ENCODE measurements at regions not wholly inside any gene's neighbourhood (a gene's known extent, or its start where the extent isn't known, plus 50 kb on each side); places are given as distances from the start of the nearest gene placed in this dataset.
A peak's percentile ranks its signal among the peaks of the same experiment; 100 is the strongest.
"Not testable (repeated sequence)": the region's sequence is repeated elsewhere in the genome, so short reads cannot be mapped to it uniquely, and the experiment has no call there.

DNA sequence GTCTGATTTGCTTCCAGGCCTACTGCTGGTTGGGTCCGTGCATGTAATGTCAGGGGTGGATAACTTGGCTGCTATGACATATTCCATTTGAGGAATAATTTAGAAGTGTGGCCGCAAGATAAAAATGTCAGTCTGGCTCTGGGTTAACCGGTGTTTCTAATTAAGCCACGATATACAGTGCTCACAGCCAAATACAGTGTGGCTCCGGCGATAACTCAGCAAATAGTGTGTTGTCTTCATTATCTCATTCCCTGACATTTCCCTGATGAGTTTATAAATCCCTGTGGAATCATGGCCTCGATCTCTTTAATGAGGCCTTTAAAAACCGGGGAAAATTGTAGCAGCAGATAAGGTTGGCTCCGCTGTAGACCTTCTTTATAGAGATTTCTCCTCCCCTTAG lies 1125.0 kb downstream of the TYW1 start:
- DNase-seq: no peak

DNA sequence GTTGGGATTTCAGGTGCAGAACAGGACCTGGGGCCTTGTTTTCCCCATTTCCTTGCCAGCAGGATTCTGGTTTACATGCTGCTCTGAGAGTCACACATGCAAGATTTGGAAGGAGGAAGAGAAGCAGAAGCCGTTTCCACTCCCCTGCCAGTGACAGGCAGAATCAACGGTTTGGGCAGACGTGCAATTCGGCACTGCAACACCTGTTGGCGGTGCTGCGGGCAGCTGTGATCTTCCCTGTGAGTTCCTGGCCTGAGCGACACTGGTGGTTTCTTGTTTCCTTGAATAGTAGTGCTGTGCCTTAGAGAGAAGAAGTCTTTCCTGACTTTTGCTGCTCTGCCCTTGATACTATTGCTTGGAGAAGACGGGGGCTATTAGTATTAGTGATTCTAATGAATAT lies 1126.2 kb downstream of the TYW1 start:
- no peak for DNase-seq

DNA sequence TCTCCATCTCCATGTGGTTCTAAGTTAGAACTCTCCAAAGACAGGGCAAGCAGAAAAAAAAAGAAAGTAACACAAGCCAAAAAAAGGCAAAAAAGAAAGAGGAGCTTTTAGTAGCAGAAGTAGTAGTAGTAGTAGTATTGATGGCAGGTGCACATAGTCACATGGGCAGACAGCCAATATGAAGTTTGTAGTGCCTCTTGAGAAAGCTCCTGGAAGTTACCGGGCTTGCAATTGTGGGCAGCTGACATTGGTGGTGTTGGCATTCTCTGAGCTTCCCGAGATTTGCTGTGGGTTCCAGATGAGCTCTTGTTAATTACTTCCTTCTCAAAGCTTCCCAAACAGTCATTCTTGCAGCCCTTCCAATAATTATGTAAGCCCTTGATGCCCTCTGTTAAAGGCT lies 1128.5 kb downstream of the TYW1 start:
- DNase-seq: peak; percentile 32

DNA sequence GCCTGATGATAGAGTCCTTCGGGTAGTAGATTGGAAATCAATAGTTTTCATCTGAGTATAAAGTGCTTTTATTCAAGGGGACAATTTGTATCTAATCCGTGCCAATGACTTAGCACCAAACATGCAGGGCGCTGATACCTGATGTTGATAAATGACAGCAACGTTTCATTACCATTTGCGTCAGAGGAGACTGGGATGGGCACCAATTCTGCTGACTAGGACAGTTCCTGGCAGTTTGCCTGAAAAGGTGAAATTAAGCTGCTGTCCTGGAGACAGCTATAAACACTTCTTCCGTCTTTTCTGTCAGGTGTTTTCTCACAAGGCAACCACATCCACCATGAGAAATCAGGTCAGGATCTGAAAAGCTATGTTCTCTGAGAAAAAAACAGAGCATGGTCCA lies 1136.4 kb downstream of the TYW1 start:
- no peak for DNase-seq

DNA sequence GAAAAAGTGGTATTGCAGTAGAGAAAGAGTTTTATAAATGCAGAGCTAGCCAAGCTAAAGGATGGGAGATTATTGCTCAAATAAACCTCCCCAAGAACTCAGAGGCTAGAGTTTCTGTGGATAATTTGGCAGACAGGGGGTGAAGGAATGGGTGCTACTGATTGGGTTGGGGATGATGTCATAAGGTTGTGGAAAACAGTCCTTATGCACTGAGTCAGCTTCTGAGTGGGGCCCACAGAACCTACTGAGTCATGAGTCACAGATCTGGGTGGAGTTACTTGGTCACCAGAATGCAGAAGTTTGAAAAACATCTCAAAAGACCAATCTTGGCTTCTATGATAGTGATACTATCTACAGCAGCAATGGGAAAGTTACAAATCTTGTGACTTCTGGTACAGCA lies 1146.7 kb downstream of the TYW1 start:
- DNase-seq: no peak

DNA sequence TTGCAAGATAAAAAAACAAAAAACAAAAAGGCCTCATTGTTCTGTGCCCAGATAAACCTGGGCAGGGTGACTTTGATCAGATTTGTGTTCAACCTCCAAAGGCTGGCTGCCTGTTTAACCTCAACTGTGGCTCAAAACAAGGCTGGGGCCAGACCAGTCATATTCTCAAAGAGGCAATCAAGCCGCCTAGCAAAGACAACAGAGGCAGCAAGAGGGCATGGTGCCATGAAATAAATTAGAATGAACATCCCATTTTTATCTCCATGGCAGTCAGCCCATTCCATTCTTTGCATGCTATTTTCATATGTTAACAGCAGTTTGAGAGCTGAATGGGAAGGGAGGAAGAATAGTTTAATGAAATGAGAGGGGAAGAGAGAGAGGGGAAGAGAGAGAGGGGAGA lies 1150.3 kb downstream of the TYW1 start:
- no peak for DNase-seq

DNA sequence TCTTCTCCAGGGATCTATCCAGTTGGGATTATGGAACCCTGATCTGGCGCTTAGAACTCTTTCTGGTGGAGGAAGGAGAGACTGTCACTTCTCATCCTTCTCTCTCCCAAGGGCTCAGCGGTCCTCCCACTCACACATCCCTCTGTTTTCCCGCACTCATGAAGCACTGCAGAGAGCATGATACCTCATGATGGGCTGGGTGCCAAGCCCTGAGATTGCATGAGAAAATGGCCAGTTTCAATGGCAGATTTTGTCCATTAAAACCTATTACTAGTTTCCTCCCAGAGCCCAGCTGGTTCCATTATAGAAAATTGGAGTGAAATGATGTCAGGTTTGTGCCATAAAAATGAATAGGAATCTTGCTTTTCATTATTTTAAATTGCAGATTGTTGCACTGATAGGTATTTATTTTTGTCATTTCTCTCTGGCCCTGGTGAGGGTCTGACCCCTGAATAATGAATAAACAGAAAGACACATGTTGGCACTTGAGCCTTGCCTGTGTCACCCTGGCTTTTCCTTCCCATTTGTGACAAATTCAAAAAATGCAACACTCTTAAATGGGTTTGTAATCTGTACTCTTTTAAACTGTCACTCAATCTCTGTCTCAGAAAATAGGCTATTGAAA lies 1151.1 kb downstream of the TYW1 start:
- peak; percentile 27 for DNase-seq

DNA sequence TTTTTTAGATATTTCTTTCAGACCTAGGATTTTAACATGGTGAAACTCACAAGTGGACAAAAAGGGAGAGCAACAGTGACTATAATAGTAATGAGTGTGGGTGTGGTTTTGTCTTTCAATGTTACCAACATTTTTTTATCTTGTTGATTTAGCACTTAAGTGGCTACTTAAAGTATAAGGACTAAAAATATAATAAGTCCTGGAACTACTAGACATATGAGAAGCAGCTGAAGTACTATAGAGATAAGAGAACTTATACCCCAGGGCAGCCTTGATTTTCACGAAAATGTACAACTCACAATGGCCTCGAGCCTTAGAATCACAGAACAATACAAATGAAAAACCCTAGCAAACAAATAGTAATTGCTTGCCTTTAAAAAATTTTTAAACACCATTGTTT lies 1151.8 kb downstream of the TYW1 start:
- peak; percentile 26 for DNase-seq

DNA sequence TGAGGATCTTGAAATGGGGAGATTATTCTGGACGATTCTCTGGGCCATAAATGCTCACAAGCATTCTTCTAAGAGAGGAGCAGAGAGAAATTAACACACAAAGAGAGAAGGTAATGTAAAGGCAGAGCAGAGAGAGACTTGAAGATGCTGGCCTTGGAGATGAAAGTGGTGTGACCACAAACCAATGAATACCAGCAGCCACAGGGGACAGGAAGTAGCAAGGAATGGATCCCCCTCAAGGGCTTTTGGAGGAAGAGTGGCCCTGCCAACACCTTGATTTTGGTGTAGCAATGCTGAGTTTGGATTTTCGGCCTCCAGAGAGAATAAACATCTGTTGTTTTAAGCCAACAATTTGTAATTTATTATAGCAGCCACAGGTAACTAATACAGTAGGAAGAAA lies 1155.6 kb downstream of the TYW1 start:
- no peak for DNase-seq

DNA sequence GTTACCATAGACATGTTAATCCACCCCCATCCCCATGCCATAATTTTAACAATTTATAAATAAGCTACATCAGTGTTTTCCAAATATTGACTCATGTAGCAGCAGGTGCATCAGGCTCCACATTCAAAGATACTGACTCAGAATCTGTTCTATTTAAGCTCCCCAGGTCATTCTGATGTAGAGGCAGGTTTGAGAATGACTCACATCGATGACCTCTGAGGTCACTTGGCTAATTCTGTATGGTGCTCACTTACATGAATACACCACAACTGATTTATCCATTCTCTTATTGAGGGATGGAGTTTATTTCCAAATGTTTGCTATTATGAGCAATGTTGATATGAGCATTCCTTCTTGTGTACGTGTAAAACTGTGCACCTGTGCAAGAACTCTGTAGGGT lies 1159.0 kb downstream of the TYW1 start:
- peak; percentile 87 for DNase-seq

DNA sequence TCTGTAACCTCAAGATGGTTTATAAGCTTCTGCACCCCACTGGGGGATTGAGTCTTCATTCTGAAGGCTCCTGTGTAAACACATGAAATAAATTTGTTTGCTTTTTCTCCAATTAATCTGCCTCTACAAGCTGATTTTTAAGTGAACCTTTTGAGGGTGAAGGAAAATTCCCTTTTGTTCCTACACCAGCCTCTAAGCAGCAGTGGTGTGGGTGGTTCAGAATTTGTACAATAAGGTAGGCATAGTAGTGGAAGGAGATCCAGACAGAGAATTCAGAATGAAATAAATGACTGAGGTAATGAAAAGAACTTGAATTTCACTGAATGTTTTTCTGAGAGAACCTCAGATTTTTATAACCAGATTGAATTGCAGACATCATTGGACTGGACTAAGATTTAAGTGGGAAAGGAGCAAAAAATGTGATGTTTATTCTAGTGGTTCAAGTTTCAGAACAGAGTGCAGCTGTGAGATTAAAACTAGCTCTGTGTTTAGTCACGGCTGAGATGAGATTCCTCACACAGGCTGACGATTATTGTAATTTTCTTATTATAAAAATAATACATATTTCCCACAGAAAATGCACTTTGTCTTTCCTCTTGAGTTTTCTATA lies 1162.2 kb downstream of the TYW1 start:
- no peak for DNase-seq

DNA sequence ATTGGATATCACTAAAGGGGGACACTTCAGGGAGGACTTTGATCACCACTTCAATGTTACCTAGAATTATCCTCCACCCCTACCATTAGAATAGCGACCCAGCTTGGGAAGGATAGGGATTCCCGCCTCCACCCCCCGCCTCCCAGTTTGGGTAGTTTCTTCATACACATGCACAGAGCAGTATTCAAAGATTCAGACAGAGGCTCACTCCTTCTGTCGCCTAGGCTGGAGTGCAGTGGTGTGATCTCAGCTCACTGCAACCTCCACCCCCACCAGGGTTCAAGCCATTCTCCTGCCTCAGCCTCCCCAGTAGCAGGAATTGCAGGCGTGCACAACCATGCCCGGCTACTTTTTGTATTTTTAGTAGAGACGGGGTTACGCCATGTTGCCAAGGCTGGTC lies 1166.1 kb downstream of the TYW1 start:
- no peak for DNase-seq

DNA sequence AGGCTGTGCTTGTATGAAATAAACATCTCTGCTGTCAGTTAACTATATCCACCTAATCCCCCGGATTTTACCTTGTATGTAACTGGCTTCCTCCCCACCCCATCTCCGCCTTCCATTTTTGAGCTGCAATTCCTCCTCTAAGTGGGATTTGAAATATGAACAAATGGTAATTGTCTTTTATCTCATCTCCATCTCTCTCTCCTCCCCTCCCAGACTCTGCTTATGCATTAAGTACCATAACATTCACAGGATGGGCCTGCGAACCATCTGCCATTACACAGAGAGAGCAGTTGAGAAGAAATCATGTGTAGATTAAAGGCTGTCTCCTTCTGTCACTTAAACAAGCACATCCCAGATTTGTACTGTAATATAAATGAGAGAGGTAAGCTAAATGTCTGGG lies 1169.9 kb downstream of the TYW1 start:
- DNase-seq: no peak

DNA sequence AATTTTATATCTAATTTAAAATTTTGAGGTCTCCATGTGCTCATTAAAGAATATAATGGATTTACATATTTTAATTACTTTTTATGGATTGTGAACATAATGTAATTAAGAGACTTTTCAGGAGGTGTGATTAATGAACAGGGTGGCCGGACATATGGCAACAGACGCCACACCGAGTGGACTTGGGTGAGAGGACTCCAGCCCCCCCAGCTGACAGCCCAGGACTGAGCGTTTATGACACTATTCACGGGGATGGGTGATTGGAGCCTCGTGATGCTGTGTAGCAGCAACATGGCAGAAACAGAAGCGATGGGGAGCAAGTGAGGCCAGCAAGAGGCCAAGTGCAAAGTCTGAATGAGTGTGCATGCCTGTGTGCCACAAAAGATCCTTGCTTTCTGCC lies 1176.9 kb downstream of the TYW1 start:
- DNase-seq: no peak

DNA sequence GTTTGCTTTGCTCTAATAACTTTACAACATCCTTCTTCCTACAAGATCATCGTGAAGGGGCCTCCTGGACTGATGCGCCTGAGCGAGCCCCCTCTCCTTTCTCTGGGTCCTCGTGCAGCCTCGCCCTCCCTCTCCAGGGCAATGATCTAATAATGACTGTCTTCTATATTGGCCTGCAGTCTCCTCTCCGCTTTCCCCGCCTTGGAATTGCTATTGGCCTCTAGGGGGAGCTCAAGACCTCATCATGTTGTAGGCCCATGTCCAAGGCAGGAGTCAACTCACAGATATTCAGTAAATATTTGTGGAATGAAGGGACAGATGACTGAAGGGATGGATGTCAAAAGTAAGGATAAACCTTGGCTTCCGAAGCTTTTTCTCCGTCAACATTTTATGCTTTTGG lies 1180.3 kb downstream of the TYW1 start:
- peak; percentile 70 for DNase-seq

DNA sequence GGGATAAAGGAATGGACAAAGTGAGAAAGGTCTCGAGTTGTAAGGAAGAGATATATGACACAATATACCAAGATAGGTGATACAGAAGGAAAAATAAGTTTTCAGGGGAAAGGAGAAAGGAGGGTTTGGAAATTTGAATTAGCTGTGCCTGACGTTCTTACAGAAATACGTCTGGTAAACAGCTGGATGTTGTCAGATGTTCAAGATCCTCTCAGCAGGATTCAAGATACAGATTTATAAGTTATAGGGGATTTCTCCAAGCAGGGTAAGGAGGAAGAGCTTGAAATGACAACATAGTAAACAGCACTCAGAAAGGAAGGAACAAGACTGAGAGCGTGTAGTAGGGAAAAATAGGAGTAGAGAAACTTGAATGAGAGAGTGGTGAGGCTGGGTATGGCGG lies 1184.1 kb downstream of the TYW1 start:
- DNase-seq: no peak

DNA sequence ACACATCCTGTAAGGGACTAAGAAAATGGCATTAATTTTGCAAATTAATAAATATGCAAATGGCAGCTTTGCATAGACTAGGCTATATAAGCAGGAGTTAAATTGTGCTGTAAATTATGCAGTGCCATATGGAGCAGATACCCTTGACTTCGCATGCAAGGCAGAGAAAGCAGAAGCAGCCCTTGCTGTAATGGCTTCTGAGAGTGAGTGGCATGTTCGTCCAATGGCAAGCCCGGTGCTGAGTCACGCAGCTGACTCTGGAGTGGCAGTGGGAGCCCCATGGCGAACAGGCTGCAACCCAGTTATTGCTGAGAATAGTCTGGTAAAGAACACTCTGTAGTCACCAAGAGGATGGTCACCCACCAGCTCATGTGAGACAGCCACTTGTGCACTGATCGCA lies 1186.5 kb downstream of the TYW1 start:
- no peak for DNase-seq

DNA sequence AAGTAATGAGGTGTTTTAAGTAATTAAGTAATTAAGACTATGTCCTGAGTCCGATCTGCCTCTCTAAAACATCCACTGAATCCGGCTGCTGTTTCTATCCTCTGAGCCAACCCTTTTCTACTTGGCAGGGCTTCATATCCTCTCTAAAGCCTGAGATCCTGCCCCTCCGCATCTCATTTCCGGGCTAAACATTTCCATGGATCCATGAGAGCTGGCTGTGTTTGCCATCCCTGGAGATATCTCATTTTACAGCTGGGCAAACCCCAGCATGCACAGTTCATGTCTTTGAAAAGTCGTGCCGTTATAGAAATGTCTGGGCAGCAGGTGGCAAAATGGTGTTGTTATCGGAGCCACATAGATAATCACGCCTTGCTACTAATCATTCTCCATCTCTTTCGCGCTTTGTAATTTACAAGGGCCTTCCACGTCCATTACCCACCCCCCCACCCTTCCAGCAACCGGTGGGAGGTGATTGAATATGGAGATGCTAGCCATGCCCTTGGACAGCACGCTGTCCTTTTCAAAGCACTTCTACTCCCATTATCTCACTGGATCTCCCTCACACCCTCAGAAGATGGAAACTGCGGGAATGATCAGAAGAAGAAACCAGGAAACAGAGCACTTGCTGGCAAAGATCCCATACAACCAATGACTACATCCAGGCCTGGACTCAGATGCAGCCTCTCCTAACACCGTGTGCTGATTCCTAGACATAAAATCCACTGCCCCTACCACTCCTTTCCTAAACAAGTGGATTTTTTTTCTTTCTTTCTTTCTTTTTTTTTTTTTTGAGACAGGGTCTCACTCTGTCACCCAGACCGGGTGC lies 1189.2 kb downstream of the TYW1 start:
- DNase-seq: peak; percentile 35

DNA sequence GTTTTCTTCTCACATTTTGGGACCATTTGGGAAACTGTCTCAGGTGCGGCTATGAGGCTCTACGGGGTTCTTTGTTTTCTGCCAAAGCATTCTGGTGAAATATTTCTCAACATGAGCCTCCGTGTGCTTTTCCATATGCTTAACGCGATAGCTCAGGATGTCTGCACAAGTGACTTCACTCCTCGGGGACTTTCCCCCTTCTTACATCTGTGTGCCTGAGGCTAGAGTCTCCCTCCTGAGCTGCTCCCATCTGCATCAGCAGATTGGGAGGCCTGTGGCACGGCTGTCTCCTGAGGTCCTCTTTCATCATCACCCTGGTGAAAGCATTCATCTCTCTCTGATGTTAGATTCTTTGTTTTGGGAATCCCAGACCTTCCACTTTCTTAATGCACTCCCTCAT lies 1190.9 kb downstream of the TYW1 start:
- DNase-seq: no peak

DNA sequence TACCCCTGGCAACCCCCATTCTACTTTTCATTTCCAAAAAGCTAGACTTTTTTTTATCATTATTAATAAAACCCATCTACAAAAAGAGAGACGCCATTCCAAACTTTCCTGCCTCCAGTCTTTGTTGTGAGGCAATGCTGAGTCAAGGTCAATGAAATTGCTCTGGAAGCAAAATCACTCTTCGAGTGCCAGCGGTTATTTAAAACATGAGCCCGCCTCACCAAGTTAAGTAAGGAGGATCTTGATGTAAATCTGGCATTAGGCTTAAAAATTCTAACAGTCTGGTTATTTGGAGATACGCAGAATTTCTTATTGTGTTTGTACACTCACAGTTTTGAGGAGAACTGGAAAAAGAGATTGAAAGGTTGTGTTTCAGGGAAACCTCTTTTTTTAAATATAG lies 1196.3 kb downstream of the TYW1 start:
- DNase-seq: no peak

DNA sequence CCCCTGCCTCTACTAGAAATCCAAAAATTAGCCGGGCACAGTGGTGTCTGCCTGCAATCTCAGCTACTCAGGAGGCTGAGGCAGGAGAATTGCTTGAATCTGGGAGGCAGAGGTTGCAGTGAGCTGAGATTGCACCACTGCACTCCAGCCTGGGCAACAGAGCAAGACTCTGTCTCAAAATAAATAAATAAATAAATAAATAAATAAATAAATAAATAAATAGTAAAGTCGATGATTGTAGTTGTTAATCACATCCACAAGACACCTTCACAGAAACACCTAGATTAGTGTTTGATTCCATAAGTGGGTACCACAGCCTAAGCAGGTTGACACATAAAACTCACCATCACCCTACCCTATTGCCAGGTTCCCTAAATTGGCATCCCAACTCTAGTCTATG lies 1199.0 kb downstream of the TYW1 start:
- not testable (repeated sequence) for DNase-seq

DNA sequence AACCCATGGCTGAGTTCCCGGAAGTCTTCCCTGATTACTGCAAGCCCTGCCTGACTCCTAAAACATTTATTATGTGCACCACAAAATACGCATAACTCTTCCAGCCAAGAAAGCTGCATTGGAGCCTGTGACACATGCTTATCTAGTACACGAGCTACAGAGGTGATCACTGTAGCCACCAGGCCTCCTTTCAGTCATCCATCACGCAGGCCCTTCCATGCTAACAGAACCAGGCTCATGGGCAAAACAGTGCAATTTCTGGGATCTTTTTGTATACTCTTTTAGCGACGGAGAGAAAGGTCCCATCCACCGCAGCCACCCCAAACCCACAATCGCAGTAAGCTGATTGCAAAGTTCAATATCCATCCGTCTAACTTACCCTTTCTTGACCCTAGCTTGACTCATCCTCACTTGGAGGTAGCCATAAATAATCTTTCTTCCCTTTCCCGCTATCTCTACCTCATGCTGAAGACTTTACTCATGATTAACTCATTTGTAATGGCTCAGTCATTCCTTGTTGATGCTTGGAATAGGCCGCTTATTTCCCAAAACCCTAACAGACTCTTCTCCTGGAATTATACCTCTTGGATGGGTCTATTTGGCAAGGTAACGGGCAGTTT lies 1203.5 kb downstream of the TYW1 start:
- DNase-seq: no peak

DNA sequence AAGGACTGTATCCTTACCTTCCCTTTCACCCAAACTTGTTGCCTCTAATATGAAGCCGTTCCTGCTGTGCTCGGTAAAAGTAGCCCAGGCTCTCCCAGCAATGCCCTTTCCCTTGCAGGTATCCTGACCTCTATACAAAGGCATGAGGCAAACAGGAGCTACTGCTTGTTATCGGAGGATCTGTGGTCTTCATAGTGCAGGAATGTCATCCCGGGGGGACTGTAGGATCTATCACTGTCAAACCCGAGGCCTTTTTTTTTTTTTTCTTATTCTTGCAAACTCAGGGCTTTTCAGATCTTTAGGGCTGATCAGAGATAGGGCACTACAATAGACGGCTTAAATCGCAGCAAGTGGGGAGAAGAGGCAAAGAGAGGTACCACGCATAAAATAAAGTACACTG lies 1206.6 kb downstream of the TYW1 start:
- no peak for DNase-seq

DNA sequence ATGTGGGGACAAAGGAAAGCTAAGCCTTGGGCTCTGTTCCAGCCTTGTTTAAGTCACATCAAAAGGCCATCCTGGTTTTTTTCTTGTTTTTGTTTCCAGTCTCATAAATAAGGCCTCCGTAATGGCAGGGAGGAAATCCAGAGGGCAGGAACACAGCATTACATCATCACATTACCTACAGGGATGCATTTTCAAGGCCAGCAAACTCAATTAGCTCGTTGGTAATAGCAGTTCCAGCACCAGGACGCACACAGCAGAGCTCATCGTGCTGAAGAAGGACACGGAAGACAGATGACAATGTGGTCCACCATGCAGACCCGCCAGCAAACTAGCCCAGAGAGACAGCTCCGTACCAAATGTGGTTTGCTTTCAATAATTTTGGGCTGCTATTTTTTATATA lies 1209.2 kb downstream of the TYW1 start:
- DNase-seq: no peak
